Pancreas (tissue), 10 donors: ENCODE measurements at regions not wholly inside any gene's neighbourhood (a gene's known extent, or its start where the extent isn't known, plus 50 kb on each side); places are given as distances from the start of the nearest gene placed in this dataset.

ENCODE experiments used
- ATAC-seq, 4 donors: fragments of 200-7000 bp; cut with Tn5 transposase; one replicate each; pipeline versions ENCODE4 v1.8.0 to v1.9.1; 2020; ENCODE audit warnings: mild to moderate bottlenecking in 4 of 4, moderate library complexity in 4 of 4
- DNase-seq, 6 donors: peaks; one replicate each; pipeline ENCODE4 v3.0.0-alpha.2; 2020
- FAIRE-seq: peaks from 2 replicates; lab custom pipeline; 2012; peaks lifted over from hg19 to GRCh38; lab: Jason Lieb, UNC
- H3K27ac ChIP-seq, 4 donors: fragments of 200-600 bp; sonication (generic); 1 replicate in 3 of 4; 2 replicates in 1 of 4; pipeline versions ENCODE4 v1.5.0 to v1.8.0; 2020
- H3K27me3 ChIP-seq, 4 donors: fragments of 200-600 bp; one replicate each; pipeline ENCODE4 v1.8.0; 2021
- H3K36me3 ChIP-seq, 3 donors: fragments of 200-600 bp; sonication (generic) in 1 of 3; one replicate each; pipeline versions ENCODE4 v1.5.0 to v1.8.0; 2020 to 2021
- H3K4me1 ChIP-seq, 3 donors: fragments of 200-600 bp; one replicate each; pipeline ENCODE4 v1.8.0; 2021
- H3K4me3 ChIP-seq, 4 donors: fragments of 200-600 bp; sonication (generic) in 2 of 4; one replicate each; pipeline versions ENCODE4 v1.5.0 to v1.8.0; 2020 to 2021
- H3K9me3 ChIP-seq, 4 donors: fragments of 200-600 bp; one replicate each; pipeline ENCODE4 v1.8.0; 2021
- CTCF ChIP-seq, 4 donors: fragments of 200-600 bp; sonication (generic) in 3 of 4; IDR thresholded peaks; one replicate each; pipeline versions ENCODE4 v1.5.0 to v1.8.0; 2021; ENCODE audit warnings: antibody characterized with exemption in 4 of 4
- WGBS, 2 donors: extraction: QIAGEN DNeasy Blood & Tissue Kit; methylation state at CpG; one replicate each; pipeline ENCODE4 v1.1.7; 2013; 5-methylcytosine and 5-hydroxymethylcytosine counted together
- intact Hi-C, 3 donors: fragments of 100-400 bp; cut with DNase I; formaldehyde crosslinking; loops; one replicate each; pipeline versions ENCODE4 v1.11.1 to v1.14.2; 2022
- donor health status: healthy with polysubstance abuse.
- donor health status: DM: no; HTN: no; CAD: no; lungs with moderate emphysema.
- donor health status: DM: no; HTN: no; CAD: no.
- donor health status: control.
- donor health status: control.
- donor health status: Bipolar disorder and iron deficiency.
- donor health status: DM: yes; HTN: yes; CAD: no.
- donor health status: DM: no; HTN: no; CAD: no.
- donor health status: DM: no; HTN: no; CAD: no.
- donor health status: DM: yes; HTN: yes; CAD: no.

- H3K9me3 ChIP-seq = no peaks in the 10 kb centered on the region
- DNase-seq (no peak), ATAC-seq (no peak), FAIRE-seq (no peak)
- H3K27me3 ChIP-seq = no peaks in the 10 kb centered on the region
- H3K36me3 ChIP-seq = no peaks in the 10 kb centered on the region
- H3K27ac ChIP-seq = no peak overlapping the region
- intact Hi-C loops = no loop called here
- H3K4me3 ChIP-seq = no peak overlapping the region
- no peak for TF ChIP-seq CTCF (IDR thresholded peaks at IDR 0.05)
- 14 to 26% methylated on average over 4 of the region's 4 CpGs for WGBS, 2 donors
- no peaks in the 10 kb centered on the region for H3K4me1 ChIP-seq
These were observed 139.0 kb upstream of the SERPINE2 start for GRCh38 chr2:224178056-224178455.

- intact Hi-C loops = no loop called here
- 66 to 69% methylated on average over 2 of the region's 2 CpGs for WGBS, 2 donors
These were observed 136.5 kb upstream of the SERPINE2 start for GRCh38 chr2:224175538-224175937.

GRCh38 chr2:224174990-224175389 is 135.9 kb upstream of the SERPINE2 start:
- Histone ChIP-seq H3K36me3 (no peaks in the 10 kb centered on the region), H3K4me1 (no peaks in the 10 kb centered on the region), H3K4me3 (no peak overlapping the region), H3K27ac (no peak overlapping the region), H3K27me3 (no peaks in the 10 kb centered on the region), H3K9me3 (no peaks in the 10 kb centered on the region)
- FAIRE-seq (no peak), ATAC-seq (no peak), DNase-seq (no peak)
- 80 to 85% methylated on average over 5 of the region's 5 CpGs for WGBS, 2 donors
- intact Hi-C loops = no loop called here
- no peak for TF ChIP-seq CTCF (IDR thresholded peaks at IDR 0.05)

More at GRCh38 chr2:224175538-224175937, 136.5 kb upstream of the SERPINE2 start:
- Histone ChIP-seq H3K4me1 (no peaks in the 10 kb centered on the region), H3K27ac (no peak overlapping the region), H3K4me3 (no peak overlapping the region), H3K27me3 (no peaks in the 10 kb centered on the region), H3K9me3 (no peaks in the 10 kb centered on the region), H3K36me3 (no peaks in the 10 kb centered on the region)
- DNase-seq (no peak), ATAC-seq (no peak), FAIRE-seq (no peak)
- TF ChIP-seq CTCF (IDR thresholded peaks at IDR 0.05) = no peak

GRCh38 chr2:224174521-224174920 is 135.4 kb upstream of the SERPINE2 start:
- no peak for TF ChIP-seq CTCF (IDR thresholded peaks at IDR 0.05)
- H3K27ac ChIP-seq = no peak overlapping the region
- H3K27me3 ChIP-seq = no peaks in the 10 kb centered on the region
- FAIRE-seq = no peak
- intact Hi-C loops = no loop called here
- H3K9me3 ChIP-seq = no peaks in the 10 kb centered on the region
- no peak overlapping the region for H3K4me3 ChIP-seq
- WGBS, 2 donors = 29 to 65% methylated on average over 1 of the region's 1 CpG
- no peaks in the 10 kb centered on the region for H3K4me1 ChIP-seq
- DNase-seq = no peak
- no peaks in the 10 kb centered on the region for H3K36me3 ChIP-seq
- no peak for ATAC-seq

GRCh38 chr2:224173933-224174332 is 134.8 kb upstream of the SERPINE2 start:
- Histone ChIP-seq H3K4me1 (no peaks in the 10 kb centered on the region), H3K27ac (no peak overlapping the region), H3K9me3 (no peaks in the 10 kb centered on the region), H3K36me3 (no peaks in the 10 kb centered on the region), H3K27me3 (no peaks in the 10 kb centered on the region), H3K4me3 (no peak overlapping the region)
- DNase-seq = no peak
- intact Hi-C loops = no loop called here
- no peak for TF ChIP-seq CTCF (IDR thresholded peaks at IDR 0.05)
- peak in 2 of 4 donors; percentile 62 to 63 for ATAC-seq
- 47 to 48% methylated on average over 3 of the region's 3 CpGs for WGBS, 2 donors
- no peak for FAIRE-seq
